GM12892 (cell line): ENCODE measurements at regions not wholly inside any gene's neighbourhood (a gene's known extent, or its start where the extent isn't known, plus 50 kb on each side); places are given as distances from the start of the nearest gene placed in this dataset.

Source experiments
- DNase-seq: peaks from one replicate; pipeline ENCODE4 v3.0.0; 2011; ENCODE audit not compliant: insufficient read length
- FAIRE-seq: peaks from 2 replicates; lab custom pipeline; 2011; peaks lifted over from hg19 to GRCh38; lab: Jason Lieb, UNC
- POLR2A ChIP-seq: IDR thresholded peaks from 2 replicates; pipeline ENCODE4 v1.6.1; 2011; ENCODE audit warnings: low read depth, low read length, control low read depth
- POLR2AphosphoS5 ChIP-seq: IDR thresholded peaks from 2 replicates; pipeline ENCODE4 v1.6.1; 2011; ENCODE audit warnings: low read depth, low read length, control low read depth
- TAF1 ChIP-seq: IDR thresholded peaks from 2 replicates; pipeline ENCODE4 v1.6.1; 2011; ENCODE audit warnings: low read depth, mild to moderate bottlenecking, control low read depth, low read length, borderline replicate concordance

- no peak for TF ChIP-seq TAF1
- no peak for TF ChIP-seq POLR2A
- no peak for TF ChIP-seq POLR2AphosphoS5
- DNase-seq (no peak), FAIRE-seq (no peak)
These were observed 137.4 kb upstream of the TCERG1L start for GRCh38 chr10:131448883-131449282.

GRCh38 chr10:131450216-131450765 is 138.8 kb upstream of the TCERG1L start:
- DNase-seq (no peak), FAIRE-seq (no peak)
- no peak for TF ChIP-seq TAF1
- TF ChIP-seq POLR2A = no peak
- TF ChIP-seq POLR2AphosphoS5 = no peak

DNA sequence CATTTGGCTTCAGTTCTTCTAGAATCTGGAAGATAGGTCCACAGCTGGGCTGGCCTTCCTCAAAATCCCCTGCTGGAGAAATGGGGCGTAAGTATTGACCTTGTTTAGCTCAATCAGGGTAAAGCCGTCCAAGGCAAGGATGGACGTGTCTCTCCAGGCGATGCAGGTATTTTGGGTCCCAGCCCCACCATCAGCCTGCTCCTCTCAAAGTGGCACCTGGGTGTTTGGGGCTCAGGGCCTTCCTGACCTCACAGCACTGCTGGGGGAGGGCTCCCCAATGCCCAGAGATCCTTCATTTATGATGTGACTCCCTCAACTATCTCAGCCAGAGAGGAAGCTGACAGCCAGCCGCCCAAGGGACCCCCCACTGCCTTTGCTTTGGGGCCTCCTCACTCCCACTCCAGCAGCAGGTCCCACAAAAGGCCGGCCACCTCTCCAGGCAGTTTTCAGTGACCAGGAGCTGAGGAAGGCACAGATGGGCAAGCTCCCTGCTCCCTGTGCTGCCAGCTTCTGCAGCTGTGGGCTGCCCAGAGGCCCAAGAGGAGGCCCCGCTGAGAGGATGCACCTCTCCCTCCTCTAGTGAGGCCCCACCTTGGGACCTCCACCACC is 140.0 kb upstream of the TCERG1L start:
- FAIRE-seq (no peak), DNase-seq (no peak)
- TF ChIP-seq POLR2AphosphoS5 (no peak), POLR2A (no peak), TAF1 (no peak)

DNA sequence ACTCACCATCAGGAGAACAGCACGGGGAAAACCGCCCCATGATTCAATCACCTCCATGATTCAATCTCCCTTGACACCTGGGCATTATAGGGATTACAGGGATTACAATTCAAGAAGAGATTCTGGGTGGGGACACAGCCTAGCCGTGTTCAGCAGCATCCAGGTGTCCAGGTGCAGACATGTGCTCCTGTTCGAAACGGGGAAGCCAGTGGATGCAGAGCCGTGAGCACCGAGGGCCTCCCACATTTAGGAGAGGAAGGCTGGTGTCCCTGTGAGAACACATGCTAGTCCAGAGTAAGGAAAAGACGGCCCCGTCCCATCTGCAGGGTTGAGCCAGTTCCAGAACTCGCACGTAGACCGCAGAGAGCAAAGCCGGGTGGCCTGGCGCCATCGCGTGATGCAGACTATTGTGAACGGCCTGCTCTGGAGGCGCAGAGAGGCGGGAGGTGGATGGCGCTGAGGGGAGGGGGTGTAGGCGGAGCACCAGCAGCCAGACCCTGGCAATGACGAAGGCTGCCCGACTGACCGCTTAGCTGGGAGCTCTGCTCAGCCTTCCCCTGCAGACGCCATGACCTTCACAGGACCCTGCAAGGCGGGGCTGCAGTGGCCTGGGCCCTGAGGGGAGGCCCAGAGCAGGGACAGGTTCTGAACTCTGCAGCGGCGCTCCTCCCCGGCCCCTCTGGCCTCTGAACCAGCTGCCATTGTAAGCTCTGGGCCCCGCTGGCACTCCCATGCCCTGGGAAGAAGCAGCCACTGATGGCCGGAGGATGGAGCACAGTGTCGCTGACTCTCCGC is 141.6 kb upstream of the TCERG1L start:
- DNase-seq (no peak), FAIRE-seq (no peak)
- TF ChIP-seq POLR2A (no peak), POLR2AphosphoS5 (no peak)

DNA sequence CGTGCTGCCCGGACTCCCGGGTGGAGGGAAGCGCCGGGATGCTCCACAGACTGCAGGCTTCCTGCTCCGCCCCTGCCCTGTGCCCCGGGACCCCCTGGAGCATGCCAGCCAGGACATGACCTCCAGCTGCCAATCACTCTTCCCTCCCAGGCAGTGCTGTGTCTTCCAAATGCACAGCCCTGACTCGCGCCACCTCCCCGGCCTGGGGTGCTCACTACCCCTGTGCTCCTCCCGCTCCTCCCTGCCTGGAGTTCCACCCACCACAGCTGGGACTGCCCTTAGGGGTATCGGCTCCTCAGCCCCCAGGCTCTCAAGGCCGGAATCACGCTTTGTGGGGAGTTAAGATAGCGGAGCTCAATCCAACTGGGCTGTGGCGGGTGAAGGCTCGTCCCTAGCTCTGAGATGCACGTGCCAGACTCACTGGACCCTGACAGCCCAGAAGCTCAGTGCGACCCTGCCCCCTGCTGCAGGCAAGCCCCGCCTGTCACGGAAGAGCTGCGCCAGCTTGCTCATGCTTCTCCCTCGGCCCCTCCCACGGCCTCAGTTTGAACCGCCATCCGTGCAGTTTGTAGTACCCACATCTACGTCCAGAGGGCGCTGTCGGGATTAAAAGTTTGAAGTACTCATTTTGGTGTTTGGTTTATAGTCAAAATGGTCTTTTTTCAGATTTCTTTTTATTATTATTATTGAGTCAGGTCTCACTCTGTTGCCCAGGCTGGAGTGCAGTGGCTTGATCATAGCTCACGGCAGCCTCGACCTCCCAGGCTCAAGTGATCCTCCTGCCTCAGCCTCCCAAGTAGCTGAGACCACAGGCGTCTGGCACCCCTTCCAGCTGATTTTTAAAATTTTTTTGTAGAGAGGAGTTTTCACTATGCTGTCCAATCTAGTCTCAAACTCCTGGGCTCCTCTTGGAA is 142.5 kb upstream of the TCERG1L start:
- FAIRE-seq (no peak), DNase-seq (no peak)
- TF ChIP-seq POLR2AphosphoS5 (no peak), TAF1 (no peak)

GRCh38 chr10:131456411-131456810 is 144.9 kb upstream of the TCERG1L start:
- no peak for FAIRE-seq
- no peak for DNase-seq
- TF ChIP-seq POLR2A = no peak
- TF ChIP-seq POLR2AphosphoS5 = no peak
- no peak for TF ChIP-seq TAF1

DNA sequence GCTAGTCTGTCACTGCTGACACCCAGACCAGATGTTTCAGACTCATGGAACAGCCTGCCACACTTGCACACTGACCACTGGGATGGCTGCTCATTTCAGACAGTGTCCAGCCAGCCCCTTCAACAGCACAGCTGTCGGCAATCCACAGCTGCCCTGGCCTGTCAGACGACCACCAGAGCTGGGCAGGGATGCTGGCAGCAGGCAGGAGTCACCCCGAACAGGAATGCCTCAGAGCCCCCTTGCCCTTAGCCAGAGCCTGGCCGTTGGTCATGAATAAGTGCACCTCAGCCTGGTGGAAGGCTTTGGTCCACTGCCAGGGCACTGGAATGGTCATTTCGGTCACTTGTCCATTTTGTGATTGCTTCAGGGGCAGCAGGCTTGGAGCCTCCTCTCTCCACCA is 149.6 kb upstream of the TCERG1L start:
- TF ChIP-seq TAF1 = no peak
- no peak for TF ChIP-seq POLR2AphosphoS5
- no peak for TF ChIP-seq POLR2A
- DNase-seq (no peak), FAIRE-seq (no peak)

DNA sequence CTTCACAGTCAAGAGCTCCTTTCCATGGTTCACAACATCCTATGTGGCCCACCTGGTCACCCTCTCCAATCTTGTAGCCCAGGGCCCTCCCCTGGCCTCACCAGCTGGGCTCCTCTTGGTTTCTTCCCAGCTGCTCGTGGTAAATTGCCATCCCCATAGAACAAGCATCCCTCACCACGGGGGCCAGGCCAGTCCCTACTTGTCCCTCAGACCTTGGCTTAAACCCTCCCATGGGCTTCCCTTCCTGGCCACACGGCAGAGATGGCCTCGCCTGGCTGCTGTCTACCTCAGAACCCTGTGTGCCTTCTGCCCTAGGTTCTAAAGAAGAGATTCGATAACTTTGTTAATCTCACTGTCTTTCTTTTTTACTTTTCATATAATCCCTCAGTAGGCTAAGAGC is 153.3 kb upstream of the TCERG1L start:
- DNase-seq (no peak), FAIRE-seq (no peak)
- TF ChIP-seq TAF1 = no peak

GRCh38 chr10:131469551-131469950 is 158.0 kb upstream of the TCERG1L start:
- FAIRE-seq = no peak
- no peak for TF ChIP-seq POLR2A
- no peak for DNase-seq

DNA sequence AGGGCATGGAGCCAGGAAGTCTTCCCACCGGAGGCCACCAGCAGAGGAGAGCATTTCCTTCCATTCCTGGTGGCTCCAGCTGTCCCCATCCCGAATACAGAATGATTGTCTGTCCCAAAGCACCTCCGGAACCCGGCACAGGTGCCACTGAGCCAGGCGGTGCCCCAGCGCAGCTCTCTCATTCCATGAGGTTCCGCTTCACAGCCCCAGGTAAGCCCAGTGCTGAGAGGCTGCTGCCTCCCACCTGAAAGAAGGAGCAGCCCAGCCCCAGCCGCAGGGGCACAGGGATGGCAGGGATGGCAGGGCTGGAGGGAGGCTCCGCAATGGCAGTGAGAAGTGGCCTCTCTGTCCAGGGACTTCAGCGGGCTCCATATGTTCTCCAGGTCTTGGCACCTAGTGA is 162.1 kb upstream of the TCERG1L start:
- no peak for TF ChIP-seq POLR2AphosphoS5
- no peak for TF ChIP-seq POLR2A
- no peak for TF ChIP-seq TAF1
- FAIRE-seq = no peak
- no peak for DNase-seq

GRCh38 chr10:131474416-131474815 is 162.9 kb upstream of the TCERG1L start:
- DNase-seq (no peak), FAIRE-seq (no peak)
- TF ChIP-seq POLR2A (no peak), POLR2AphosphoS5 (no peak), TAF1 (no peak)
